Cerebellar nuclear complex (tissue), 1 donor: ENCODE measurements at regions not wholly inside any gene's neighbourhood (a gene's known extent, or its start where the extent isn't known, plus 50 kb on each side); places are given as distances from the start of the nearest gene placed in this dataset.
"Not testable (repeated sequence)": the region's sequence is repeated elsewhere in the genome, so short reads cannot be mapped to it uniquely, and the experiment has no call there.

Source experiments
- DNase-seq, 2 experiments: peaks; one replicate each; lab custom pipeline; 2025; lab: John Stamatoyannopoulos, UW

DNA sequence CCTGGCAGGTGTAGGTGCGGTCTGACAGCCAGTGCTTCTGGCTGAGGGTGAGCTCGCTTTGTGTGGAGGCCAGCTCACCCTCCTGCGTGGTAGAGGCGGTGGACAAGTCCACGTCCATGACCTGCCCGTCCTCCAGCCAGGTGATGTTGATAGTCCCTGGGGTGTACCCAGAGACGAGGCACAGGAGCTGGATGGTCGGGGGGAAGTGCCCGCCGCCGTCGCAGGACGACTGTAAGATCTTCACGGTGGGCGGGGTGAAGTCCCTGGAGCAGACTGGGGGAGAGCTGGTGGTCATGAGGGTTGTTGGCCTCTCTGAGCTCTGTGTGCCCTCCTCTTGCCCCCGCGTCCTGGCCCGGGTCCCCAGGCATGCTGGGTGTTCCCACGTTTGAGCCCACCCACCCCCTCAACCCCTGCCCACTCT, 74.6 kb downstream of the TMEM121 start:
- DNase-seq, result no peak

DNA sequence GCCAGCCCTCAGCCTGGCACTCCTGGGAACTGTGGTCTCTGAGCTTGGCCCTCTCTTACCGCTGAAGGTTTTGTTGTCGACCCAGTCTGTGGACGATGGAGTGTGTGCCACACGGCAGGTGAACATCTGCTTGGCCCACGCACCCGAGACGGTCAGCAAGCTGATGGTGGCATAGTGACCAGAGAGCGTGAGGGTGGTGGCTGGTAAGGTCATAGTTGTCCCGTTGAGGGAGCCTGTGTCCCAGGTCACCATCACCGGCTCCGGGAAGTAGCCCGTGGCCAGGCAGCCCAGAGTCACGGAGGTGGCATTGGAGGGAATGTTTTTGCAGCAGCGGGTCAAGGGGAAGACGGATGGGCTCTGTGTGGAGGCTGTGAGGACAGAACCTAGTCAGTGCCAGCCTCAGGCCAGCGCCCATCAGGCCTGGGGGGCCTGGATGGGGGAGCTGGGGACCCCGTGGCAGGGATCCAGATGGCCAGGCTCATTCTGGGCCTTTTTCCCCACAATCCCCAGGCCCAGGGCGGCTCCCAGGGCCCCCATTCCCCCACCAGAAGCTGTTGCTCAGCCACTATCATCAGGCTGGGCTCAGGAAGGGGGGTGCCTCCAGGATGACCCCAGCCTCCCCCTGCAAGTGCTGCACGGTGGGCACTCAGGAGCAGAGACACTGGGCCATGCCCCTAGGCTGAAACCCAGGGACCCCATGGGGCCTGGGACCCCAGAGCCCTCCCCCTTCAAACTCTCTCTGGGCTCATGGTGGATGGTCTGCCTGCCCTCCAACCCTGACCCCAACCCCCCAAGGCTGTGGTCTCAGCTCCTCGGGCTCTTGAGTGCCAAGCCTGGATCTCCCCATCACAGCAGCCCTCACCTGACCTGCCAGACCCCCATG, 75.2 kb downstream of the TMEM121 start:
- DNase-seq, result no peak

- DNase-seq, result no peak
Observed at GRCh38 chr14:105602243-105602750, 75.9 kb downstream of the TMEM121 start.

- DNase-seq, result no peak
Observed at GRCh38 chr14:105602799-105603793, 76.7 kb downstream of the TMEM121 start.

GRCh38 chr14:105604531-105605463, 78.4 kb downstream of the TMEM121 start:
- DNase-seq, result not testable (repeated sequence)

DNA sequence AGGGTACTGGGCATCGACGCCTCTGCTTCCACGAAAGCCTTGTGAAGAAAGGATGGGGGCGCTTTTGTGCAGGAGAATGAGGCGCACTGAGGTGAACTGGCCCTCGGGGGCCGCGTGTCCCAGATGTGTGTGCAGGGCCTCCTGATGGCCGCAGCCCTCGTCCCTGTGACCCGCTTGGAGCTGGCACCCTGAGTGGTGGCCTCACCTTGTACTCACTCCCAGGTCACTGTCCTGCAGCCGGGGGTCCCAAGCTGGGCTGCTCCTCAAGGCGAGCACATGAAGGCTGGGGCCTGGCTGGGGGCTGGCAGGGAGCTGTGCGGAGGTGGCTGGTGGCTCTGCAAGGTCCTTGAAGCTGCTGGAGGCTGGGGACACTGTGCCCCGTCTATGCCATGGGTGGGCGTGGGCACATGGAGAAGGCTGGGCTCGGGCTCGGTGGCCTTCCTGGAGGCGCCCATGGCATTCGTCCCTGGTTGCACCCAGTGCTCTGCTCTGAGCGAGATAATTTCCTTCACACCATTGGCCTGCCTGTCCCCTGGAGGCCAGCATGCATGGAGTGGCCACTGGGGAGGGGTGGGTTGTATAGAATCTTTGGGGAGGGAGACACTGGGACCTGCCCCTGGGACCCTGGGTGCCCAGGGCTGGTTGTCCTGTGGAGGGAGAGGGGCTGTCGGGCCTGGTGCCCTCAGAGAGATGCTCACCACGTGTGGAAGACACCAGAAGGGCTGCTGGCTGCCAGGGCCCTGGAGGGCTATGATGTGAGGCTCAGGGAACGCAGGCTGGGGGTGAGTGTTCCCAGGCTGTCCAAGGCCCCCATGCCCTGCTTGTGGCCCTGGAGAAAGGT, 79.3 kb downstream of the TMEM121 start:
- no peak for DNase-seq

GRCh38 chr14:105606305-105606975, 80.1 kb downstream of the TMEM121 start:
- DNase-seq, result not testable (repeated sequence)

- DNase-seq, result not testable (repeated sequence)
Observed at GRCh38 chr14:105607025-105607424, 80.6 kb downstream of the TMEM121 start.

- DNase-seq, result not testable (repeated sequence)
Observed at GRCh38 chr14:105614987-105615386, 88.6 kb downstream of the TMEM121 start.

DNA sequence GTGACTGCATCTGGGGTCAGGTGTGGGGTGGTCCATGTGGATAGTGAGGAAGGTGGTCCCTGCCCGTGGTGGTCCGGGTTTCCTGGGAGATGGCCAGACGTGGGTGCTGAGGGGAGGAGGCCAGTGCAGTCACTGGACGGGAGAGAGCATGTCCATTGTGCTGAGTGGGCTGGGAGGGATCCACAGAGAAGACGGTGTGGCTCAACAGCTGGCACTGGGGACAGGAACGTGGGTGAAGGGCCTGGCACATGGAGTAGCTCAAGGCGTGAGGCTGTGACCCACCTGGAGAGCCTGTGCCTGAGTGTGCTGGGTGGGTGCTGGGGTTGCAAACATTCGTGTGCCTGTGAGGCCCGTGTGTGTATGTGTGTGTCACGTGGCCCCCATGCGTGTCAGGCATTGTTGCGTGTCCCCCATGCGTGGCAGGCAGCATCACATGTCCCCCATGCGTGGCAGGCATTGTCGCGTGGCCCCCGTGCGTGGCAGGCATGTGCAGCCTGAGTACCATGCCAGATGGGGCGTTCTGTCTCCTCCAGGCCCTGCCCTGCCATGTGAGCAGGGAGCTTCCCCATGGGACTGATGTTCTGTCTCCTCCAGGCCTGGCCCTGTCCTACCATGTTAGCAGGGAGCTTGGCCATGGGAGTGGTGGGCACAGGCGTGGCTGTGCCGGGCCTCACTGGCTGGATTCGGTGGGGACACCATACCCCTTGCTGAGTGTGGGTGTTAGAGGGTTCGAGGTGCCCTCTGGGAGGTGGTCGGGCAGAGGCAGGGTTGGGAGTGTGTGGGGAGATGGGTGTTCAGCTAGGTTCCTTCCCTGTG, 89.8 kb downstream of the TMEM121 start:
- DNase-seq, result not testable (repeated sequence)

- no peak for DNase-seq
Observed at GRCh38 chr14:105616802-105617192, 90.4 kb downstream of the TMEM121 start.

GRCh38 chr14:105617201-105617777, 90.9 kb downstream of the TMEM121 start:
- DNase-seq, result no peak

- not testable (repeated sequence) for DNase-seq
Observed at GRCh38 chr14:105617805-105618204, 91.4 kb downstream of the TMEM121 start.

GRCh38 chr14:105619324-105619723, 92.9 kb downstream of the TMEM121 start:
- not testable (repeated sequence) for DNase-seq

- not testable (repeated sequence) for DNase-seq
Observed at GRCh38 chr14:105620178-105620864, 93.9 kb downstream of the TMEM121 start.

DNA sequence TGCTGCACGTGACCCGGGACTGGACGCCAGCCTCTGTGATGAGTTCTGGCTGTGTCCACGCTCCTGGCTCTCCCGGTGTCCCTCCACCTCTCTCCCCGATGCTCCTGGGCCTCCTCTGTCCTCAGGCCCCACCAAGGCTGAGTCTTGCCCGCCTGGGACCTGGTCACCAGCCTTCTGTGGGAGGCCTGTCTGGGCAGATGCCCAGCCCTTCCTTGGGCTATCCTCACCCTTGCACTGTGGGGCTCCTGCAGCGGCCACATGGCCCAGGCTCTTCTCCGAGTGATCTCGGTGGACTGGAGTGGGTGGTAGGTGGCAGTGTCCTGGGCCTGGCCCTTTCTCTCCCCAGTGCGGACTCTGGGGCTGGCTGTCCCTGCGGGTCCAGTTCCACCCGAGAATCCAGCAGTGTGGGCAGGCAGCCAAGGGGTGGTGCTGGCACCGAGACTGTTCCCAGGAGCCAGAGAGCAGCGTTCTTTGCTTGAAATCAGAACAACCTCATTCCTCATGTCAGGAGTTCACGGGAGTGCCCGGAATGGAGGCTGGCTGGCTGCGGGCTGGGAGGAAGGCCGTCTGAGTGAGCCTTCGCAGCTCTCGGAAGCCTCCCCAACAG, 94.6 kb downstream of the TMEM121 start:
- DNase-seq, result not testable (repeated sequence)
